IPS-20b (cell line): ENCODE measurements at regions not wholly inside any gene's neighbourhood (a gene's known extent, or its start where the extent isn't known, plus 50 kb on each side); places are given as distances from the start of the nearest gene placed in this dataset.

Source experiments
- H3K27ac ChIP-seq: one replicate; pipeline ENCODE4 v1.5.1; 2013; ENCODE audit warnings: low read length
- H3K27me3 ChIP-seq: 2 replicates; pipeline ENCODE4 v1.6.1; 2013; ENCODE audit warnings: mild to moderate bottlenecking, low read length, inconsistent platforms; ENCODE audit not compliant: insufficient read depth
- H3K36me3 ChIP-seq: 2 replicates; pipeline ENCODE4 v1.6.1; 2013; ENCODE audit warnings: low read depth, mild to moderate bottlenecking, inconsistent platforms, low read length, moderate library complexity; ENCODE audit not compliant: insufficient read depth
- H3K4me1 ChIP-seq: 2 replicates; pipeline ENCODE4 v1.6.1; 2013; ENCODE audit warnings: mild to moderate bottlenecking, control low read depth, inconsistent platforms, low read length, moderate library complexity; ENCODE audit not compliant: insufficient read depth
- H3K4me3 ChIP-seq: 2 replicates; pipeline ENCODE4 v1.5.1; 2013; ENCODE audit warnings: mild to moderate bottlenecking, low read length, inconsistent platforms
- H3K9ac ChIP-seq: 2 replicates; pipeline ENCODE4 v1.6.1; 2013; ENCODE audit warnings: low read depth, mild to moderate bottlenecking, inconsistent platforms, low read length, moderate library complexity
- H3K9me3 ChIP-seq: 2 replicates; pipeline ENCODE4 v1.6.1; 2013; ENCODE audit warnings: mild to moderate bottlenecking, low read depth, low read length, inconsistent platforms; ENCODE audit not compliant: insufficient read depth

DNA sequence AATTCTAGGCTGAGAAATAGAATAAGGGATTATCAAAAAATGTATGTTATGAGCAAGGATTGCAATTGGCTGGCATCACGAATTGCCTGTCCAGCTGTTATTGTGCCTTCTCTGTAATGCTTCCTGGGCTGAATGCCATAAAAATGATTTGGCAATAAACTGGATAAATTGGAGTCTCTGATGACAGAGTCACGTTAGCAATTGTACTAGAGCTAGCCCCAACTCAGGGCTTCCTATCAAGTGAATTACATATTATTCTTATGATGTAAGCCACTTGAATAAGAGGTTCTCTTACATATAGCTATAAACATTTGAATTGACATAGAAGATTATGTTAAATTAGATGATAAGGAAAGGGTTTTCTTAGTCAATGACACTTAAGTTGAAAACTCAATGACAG lies 607.5 kb upstream of the REG3G start:
- Histone ChIP-seq H3K4me3 (no peak overlapping the region), H3K27me3 (no peaks in the 10 kb centered on the region), H3K36me3 (no peaks in the 10 kb centered on the region), H3K9ac (no peak overlapping the region), H3K27ac (no peak overlapping the region), H3K4me1 (no peaks in the 10 kb centered on the region), H3K9me3 (no peaks in the 10 kb centered on the region)

DNA sequence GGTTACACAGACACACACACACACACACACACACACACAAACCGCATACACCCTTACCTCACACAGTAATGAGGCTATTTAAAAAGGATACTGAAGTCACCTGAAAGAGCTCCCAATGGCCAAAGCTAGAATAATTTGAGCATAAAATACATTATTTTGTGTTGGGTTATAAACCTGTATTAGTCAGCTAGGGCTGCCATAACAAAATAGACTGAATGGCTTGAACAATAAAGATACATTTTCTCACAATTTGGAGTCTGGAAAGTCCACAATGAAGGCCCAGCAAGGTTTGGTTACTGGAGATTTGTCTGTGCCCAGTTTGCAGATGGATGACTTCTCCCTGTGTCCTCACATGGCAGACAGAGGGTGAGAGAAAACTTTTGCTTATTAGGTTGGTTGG lies 605.4 kb upstream of the REG3G start:
- Histone ChIP-seq H3K27me3 (no peaks in the 10 kb centered on the region), H3K9ac (no peak overlapping the region), H3K4me3 (no peak overlapping the region), H3K4me1 (no peaks in the 10 kb centered on the region), H3K9me3 (no peaks in the 10 kb centered on the region), H3K27ac (no peak overlapping the region), H3K36me3 (no peaks in the 10 kb centered on the region)

DNA sequence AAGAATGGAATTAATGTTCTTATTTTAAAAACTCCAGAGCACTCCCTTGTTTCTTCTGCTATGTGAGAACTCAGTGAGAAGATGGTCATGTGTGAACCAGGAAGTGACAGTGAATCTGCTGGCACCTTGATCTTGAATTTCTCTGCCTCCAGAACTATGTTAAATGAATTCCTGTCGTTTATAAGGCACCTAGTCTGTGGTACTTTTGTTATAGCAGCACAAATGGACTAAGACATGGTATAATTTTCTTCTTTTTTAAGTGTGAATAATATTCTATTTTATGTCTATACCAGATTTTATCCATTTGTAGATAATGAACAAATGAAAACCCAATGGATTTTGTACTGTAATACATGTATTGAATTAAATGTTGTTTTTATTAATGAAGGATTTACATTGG lies 601.9 kb upstream of the REG3G start:
- Histone ChIP-seq H3K9ac (no peak overlapping the region), H3K27me3 (no peaks in the 10 kb centered on the region), H3K4me1 (no peaks in the 10 kb centered on the region), H3K4me3 (no peak overlapping the region), H3K27ac (no peak overlapping the region), H3K36me3 (no peaks in the 10 kb centered on the region), H3K9me3 (no peaks in the 10 kb centered on the region)

DNA sequence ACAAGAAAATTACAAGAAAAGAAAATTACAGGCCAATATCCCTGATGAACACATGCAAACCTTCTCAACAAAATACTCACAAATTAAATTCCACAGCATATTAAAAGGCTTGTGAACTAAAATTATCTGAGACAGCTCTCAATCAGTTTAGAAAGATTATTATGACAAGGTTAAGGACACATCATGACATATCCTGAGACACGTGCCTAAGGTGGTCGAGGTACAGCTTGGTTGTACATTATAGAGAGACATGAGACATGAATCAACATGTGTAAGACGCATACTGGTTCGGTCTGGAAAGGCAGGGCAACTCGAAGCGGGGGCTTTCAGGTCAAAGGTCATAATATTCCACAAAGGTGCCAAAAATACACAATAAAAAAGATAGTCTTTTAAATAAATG lies 598.3 kb upstream of the REG3G start:
- Histone ChIP-seq H3K4me3 (no peak overlapping the region), H3K27ac (no peak overlapping the region), H3K4me1 (no peaks in the 10 kb centered on the region), H3K9ac (no peak overlapping the region), H3K27me3 (no peaks in the 10 kb centered on the region), H3K9me3 (no peaks in the 10 kb centered on the region), H3K36me3 (no peaks in the 10 kb centered on the region)

DNA sequence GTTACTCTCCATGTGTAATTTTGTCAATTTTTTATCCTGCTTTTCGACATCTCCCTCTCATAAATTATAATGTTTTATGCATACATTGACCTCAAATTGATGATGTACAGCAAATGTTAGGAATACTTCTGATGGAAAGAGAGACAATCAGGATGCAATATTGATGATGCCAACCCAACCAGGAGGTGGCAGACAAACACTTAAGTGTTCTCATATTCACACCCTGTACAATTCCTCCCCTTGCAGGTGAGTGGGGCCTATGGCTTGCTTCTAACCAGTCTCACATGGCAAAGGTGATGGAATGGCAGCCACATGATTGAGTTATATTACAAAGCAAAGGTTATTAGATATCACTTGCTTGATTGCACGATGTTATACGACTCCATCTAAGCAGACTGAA lies 594.3 kb upstream of the REG3G start:
- H3K9ac ChIP-seq: no peak overlapping the region
- H3K4me1 ChIP-seq: no peaks in the 10 kb centered on the region
- no peaks in the 10 kb centered on the region for H3K36me3 ChIP-seq
- H3K4me3 ChIP-seq: no peak overlapping the region
- no peaks in the 10 kb centered on the region for H3K9me3 ChIP-seq
- no peak overlapping the region for H3K27ac ChIP-seq
- no peaks in the 10 kb centered on the region for H3K27me3 ChIP-seq

DNA sequence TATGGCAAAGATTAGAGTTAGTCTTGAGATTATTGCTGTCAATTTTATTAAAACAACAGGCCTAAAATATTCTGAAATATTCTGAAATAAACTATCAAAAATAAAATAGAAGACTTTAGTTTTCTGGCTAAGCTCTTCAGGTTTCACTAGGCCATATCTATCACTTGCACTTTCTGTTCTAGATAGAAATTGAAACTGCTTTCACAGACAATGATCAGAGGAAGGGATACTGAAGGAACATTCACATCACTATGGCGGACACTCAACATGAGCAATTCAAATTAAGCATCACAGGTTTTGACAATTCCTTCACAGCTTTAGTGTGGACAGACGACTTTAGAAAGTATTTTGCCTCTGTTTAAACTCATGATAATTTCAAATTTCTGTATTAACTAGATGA lies 586.4 kb upstream of the REG3G start:
- no peaks in the 10 kb centered on the region for H3K27me3 ChIP-seq
- H3K36me3 ChIP-seq: no peaks in the 10 kb centered on the region
- no peak overlapping the region for H3K4me3 ChIP-seq

DNA sequence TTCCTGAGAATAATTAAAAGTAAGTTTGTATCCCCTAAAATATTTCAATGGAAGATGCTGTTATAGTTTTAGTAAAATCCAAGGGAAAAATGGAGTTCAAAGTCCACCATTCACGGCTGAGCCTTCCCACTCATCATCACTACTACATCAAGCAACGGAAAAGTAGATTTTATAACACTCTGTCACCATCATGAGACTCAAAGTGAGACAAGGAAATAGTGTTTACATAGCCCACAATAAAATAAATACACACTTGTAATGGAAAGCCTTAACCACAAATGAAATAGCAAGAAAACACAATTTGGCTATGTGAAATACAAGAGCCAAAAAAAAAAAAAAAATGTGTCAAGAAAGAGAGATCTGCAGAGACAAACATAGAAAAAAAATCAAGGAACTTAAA lies 569.9 kb upstream of the REG3G start:
- Histone ChIP-seq H3K4me1 (no peaks in the 10 kb centered on the region), H3K27ac (no peak overlapping the region), H3K4me3 (no peak overlapping the region), H3K9me3 (no peaks in the 10 kb centered on the region), H3K27me3 (no peaks in the 10 kb centered on the region), H3K36me3 (no peaks in the 10 kb centered on the region), H3K9ac (no peak overlapping the region)

More for the DNA sequence above, 586.4 kb upstream of the REG3G start:
- Histone ChIP-seq H3K9ac (no peak overlapping the region), H3K4me1 (no peaks in the 10 kb centered on the region), H3K27ac (no peak overlapping the region), H3K9me3 (0 out of 2 replicates have a peak, but pooled peaks cover 2% of the 10 kb centered on the region)

DNA sequence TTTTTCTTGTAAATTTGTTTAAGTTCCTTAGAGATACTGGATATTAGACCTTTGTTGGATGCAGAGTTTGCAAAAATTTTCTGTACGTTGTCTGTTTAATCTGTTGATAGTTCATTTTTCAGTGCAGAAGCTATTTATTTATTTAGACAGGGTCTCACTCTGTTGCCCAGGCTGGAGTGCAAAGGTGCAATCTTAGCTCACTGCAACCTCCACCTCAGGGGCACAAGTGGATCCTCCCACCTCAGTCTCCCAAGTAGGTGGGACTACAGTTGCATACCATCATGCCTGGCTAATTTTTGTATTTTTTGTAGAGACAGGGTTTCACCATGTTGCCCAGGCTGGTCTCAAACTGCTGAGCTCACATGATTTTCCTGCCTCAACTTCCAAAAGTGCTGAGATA lies 568.2 kb upstream of the REG3G start:
- Histone ChIP-seq H3K27me3 (no peaks in the 10 kb centered on the region), H3K9ac (no peak overlapping the region), H3K36me3 (no peaks in the 10 kb centered on the region), H3K4me3 (no peak overlapping the region), H3K4me1 (no peaks in the 10 kb centered on the region), H3K9me3 (no peaks in the 10 kb centered on the region), H3K27ac (no peak overlapping the region)

DNA sequence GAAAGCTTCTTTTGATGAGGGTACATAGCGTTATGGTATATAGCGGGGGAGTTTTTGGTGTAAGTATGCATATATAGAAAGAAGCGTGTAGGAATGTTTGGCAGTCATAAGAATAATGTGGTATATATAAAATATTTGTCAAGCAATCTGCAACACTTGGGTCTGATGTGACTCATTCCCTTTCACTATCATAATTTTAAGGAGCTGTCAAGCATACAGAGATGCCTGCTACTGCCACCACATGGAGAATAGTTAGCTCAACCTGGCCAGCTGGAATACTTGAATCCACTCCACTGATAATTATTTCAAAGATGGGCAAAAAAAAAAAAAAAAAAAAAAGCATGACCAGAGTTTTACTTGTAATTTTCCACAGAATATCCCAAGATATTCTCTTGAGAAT lies 559.8 kb upstream of the REG3G start:
- no peak overlapping the region for H3K27ac ChIP-seq
- no peaks in the 10 kb centered on the region for H3K4me1 ChIP-seq

DNA sequence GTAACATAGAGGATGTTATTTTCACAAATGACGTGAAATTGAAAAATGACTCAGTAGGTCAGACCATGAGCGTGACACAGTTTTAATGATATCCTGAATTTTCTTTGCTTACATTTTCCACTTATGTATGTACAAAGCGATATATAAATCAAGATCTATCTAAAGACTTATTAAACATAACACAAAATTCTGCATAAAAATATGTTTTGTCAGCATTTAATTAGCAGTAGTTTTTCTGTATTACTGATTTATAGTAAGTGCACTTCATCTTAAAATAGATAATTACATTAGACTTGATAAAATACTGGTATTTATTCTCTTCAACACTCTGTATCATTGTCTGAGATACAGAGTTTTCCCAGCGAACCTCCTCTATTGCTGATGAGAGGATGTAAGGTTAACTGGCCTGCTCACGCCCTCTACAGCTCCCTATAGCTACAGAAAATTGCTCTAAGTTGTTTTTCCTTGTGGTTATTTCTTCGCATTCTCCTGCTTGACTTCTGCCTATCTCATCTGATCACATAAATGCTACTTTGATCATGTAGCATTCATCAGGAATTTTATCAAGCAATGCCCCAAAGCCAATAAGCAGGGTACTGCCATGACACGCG lies 548.8 kb upstream of the REG3G start:
- Histone ChIP-seq H3K9ac (no peak overlapping the region), H3K27me3 (no peaks in the 10 kb centered on the region), H3K9me3 (no peaks in the 10 kb centered on the region), H3K36me3 (no peaks in the 10 kb centered on the region), H3K4me3 (no peak overlapping the region), H3K27ac (no peak overlapping the region), H3K4me1 (no peaks in the 10 kb centered on the region)

More for the DNA sequence above, 559.8 kb upstream of the REG3G start:
- H3K4me3 ChIP-seq: no peak overlapping the region
- no peaks in the 10 kb centered on the region for H3K36me3 ChIP-seq
- no peaks in the 10 kb centered on the region for H3K27me3 ChIP-seq
- no peak overlapping the region for H3K9ac ChIP-seq
- H3K9me3 ChIP-seq: no peaks in the 10 kb centered on the region

DNA sequence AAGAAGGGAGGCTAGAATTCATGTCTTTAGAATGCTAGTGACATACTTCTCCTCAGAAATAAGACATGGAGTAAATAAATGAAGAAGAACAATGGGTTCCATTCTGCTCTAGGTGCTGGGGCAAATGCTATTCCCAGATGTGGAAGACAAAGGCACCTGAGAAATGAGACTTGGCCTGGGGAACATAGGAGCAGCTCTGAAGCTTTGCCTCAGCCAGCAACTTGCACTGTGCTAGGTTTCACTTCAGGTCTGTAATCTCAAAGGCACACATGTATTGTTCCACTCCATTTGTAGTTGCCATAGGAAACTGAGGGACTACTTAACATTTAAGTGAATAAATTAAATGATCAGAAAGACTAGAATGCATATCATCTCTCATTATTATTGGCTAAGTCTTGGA lies 538.9 kb upstream of the REG3G start:
- no peaks in the 10 kb centered on the region for H3K27me3 ChIP-seq
- H3K4me3 ChIP-seq: no peak overlapping the region
- H3K9me3 ChIP-seq: no peaks in the 10 kb centered on the region
- H3K27ac ChIP-seq: no peak overlapping the region
- no peaks in the 10 kb centered on the region for H3K36me3 ChIP-seq
- no peak overlapping the region for H3K9ac ChIP-seq
- no peaks in the 10 kb centered on the region for H3K4me1 ChIP-seq

DNA sequence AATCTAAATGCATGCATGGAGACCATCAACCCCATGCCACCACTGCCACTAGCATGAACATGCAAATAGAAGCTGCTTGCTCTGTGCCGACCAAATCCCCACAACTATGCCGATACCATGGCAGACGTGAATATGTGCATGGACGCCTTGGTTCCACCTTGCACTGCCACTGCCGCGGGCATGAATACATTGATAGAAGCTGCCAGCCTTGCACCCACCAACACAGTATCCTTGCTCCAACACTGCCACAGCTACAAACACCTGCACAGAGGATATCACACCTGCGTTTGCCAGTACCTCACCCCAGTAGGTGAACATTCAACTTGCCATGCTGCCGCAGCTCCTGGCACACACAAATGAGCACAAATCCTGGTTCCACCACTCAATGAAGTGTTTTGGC lies 527.4 kb upstream of the REG3G start:
- Histone ChIP-seq H3K27ac (no peak overlapping the region), H3K9ac (no peak overlapping the region), H3K27me3 (no peaks in the 10 kb centered on the region), H3K9me3 (peaks cover 3% of the 10 kb centered on the region; the same call in 1 of the 2 replicates), H3K4me3 (no peak overlapping the region), H3K4me1 (no peaks in the 10 kb centered on the region), H3K36me3 (no peaks in the 10 kb centered on the region)
